Inflammatory macrophage (primary cell): ENCODE measurements at regions not wholly inside any gene's neighbourhood (a gene's known extent, or its start where the extent isn't known, plus 50 kb on each side); places are given as distances from the start of the nearest gene placed in this dataset.
A peak's percentile ranks its signal among the peaks of the same experiment; 100 is the strongest.

ENCODE experiments used
- DNase-seq, 2 donors: peaks; one replicate each; pipeline ENCODE4 v3.0.0-alpha.2; 2020 to 2022

DNA sequence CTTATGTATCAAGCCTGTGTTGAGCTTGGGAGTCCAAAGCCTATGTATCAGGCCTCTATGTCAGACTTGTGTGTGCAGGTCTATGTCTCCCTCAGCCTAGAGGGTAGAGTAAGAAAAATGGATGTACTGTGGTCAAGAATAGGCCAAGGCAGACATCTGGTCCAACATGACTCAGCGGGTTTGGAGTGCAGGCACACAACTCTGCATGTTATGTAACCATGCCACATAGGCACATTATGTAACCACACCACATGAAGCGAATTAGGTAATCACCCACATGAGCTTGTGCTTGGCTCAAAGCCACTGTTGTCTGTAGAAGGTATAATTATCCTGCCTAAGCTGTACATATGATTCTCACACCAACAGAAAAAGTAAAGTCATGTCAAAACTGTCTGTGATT lies 1190.5 kb upstream of the EYS start:
- peak; percentile 19 to 31 for DNase-seq

GRCh38 chr6:66896415-66896814 lies 1189.4 kb upstream of the EYS start:
- no peak for DNase-seq

DNA sequence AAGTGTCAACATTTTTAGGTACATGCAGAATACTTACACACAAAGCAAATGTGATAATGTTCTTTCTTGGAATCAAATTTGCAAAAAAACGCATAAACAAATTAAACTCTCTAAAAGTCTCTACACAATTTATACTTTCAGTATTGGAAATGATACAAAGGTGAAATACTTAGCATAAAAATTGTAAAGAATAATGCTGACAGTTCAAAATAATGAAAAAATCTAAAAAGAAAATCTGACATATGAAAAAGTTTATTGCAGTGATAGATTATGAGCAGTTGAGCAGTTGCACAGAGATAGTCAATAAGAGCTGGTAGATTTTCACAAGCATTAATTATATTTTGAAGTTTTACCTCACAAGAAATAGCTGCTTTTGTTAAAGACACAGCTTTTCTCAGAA lies 1176.4 kb upstream of the EYS start:
- no peak for DNase-seq

DNA sequence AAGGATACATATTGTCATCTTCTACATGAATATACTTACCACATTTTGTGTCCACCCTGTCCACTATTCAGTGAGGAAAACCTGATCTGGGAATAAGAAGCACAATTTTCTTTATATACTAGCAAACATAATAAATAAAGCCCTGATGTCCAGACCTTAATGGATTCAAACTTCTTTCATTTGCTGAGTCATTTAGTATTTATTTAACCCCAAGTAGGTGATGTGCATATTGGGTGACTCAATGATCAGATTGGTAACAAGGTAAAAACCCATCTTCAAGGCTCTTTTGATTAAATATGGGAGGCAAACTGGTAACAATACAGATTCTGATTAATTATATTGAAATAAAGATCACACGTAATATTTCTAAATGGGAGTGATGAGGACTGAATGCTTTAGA lies 1159.8 kb upstream of the EYS start:
- DNase-seq = no peak

- no peak for DNase-seq
Observed at GRCh38 chr6:66865771-66866170, 1158.7 kb upstream of the EYS start.

DNA sequence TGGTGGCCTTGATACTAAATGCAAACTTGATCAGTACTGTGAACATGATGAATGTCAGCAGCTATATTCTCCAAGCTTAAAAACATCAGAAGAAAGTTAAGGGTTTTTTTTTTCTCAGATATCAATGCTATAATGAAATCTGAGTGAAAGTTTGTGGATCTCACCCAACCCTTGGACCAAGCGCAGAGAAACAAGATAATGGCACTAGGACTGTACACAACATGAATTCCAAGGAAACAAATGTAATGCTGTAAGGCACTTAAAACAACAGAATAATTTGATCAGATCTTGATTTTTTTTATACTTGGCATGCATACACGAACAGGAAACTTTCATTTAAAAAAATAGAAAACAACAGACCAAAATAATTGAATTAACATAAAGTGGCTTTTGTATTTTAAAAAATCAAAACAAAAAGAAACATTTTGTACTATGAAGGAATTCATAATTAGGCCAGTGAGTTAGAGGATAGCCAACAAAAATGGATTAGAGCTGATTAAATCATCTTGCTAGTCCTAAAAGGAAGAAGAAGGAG lies 1154.0 kb upstream of the EYS start:
- DNase-seq = no peak

- DNase-seq = no peak
Observed at GRCh38 chr6:66860328-66860727, 1153.3 kb upstream of the EYS start.

DNA sequence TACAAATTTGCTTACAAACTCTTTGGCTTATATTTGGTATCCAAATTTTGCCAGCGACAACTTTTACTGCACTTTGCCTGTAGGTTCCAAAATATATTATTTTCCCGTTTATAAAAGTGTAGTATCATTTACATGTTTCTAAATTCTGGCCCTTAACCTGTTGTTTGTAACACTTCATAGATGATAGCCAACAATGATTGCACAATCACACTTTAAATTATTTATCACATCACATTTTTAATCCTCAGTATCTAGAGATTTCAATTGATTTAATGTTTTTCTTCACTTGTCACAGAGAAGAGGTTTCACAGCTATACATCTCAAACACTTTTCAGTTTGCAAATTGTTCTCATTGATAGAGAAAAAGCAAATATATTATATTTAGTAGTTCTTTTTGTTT lies 1151.2 kb upstream of the EYS start:
- no peak for DNase-seq

- DNase-seq = no peak
Observed at GRCh38 chr6:66854014-66854413, 1147.0 kb upstream of the EYS start.

DNA sequence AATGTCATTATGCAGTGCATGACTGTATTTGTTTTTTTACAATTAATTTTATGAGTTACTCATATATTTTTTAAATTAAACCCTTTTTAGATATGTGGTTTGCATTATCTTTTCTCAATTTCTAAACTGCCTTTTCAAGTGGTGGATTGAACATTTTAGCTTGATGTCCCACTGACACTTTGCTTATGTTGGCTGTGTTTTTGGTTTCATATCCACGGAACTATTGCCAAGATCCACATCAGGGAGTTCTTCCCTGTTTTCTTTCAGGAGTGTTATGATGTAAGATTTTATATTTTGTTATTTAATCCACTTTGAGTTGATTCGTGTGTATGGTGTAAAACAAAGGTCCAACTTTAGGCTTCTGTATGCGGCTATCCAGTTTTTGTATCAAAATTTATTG lies 1144.9 kb upstream of the EYS start:
- DNase-seq = no peak

DNA sequence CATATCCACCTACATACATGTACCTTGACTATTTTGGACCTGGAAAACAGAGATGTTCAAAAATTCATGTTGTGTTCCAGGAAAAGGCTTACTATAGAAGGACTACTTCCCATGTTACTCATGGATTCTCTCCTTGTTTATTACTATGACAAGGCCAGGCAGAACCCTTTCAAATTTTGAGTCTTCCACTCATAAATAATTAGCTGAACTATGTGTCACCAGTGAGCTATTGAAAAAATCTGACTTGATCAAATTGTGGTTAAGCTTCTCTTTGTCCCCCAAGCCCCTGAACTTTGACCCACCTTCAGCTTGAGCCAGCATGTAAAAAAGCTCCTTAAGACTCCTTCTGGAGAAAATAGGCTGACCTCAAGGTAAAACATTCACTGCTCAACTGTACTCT lies 1142.8 kb upstream of the EYS start:
- no peak for DNase-seq

DNA sequence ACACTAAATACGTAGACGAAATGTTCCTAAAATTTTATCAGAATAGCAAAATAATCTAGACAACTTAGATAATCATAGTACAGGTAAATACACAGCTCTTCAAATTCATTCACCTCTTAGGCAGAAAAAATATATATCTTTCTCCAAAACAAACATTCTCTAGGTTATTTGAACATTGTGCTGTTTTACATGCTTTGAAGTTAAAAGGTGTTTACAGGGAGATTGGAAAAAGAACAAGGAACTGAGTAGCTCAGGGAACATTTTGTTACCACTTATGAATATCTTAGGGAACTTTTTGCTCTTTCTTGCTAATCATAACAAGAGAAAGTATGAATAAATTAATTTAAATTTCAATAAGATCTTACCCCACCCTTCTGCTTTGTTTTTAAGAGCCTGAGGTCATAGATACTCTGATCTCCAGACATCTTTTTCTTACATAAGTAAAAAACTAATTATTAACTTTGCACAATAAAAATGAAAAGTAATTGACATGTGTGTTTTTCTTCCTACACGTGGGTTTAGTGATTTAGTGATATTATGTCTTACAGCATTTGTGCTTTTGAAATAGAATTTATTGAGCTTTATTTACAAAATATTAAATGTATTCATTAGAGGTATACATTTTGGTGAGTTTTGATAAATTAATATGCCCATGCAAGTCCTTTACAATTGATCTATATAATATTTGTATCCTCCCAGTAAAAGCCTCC lies 1141.4 kb upstream of the EYS start:
- DNase-seq = no peak

- no peak for DNase-seq
Observed at GRCh38 chr6:66838764-66839163, 1131.7 kb upstream of the EYS start.

DNA sequence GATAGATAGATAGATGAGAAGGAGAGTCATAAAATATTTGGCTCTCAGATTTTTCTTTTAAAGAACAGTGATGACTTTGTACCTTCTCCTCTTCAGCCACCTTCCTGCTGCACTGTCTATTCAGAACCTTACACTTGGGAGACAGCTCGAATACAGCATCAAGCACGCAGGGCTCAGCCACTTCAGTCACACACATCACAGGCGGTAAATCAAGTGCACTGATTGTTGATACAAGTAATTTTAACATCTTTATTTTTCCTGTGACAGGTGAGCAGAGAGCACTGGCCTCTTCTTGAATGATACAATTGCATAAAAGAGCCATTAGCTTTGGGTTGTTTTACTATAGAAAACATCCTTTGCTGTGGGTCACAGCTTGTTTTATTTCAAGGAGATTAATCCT lies 1118.5 kb upstream of the EYS start:
- no peak for DNase-seq

- no peak for DNase-seq
Observed at GRCh38 chr6:66814156-66814555, 1107.1 kb upstream of the EYS start.

- DNase-seq = no peak
Observed at GRCh38 chr6:66808771-66809170, 1101.7 kb upstream of the EYS start.

GRCh38 chr6:66796987-66797386 lies 1090.0 kb upstream of the EYS start:
- no peak for DNase-seq

DNA sequence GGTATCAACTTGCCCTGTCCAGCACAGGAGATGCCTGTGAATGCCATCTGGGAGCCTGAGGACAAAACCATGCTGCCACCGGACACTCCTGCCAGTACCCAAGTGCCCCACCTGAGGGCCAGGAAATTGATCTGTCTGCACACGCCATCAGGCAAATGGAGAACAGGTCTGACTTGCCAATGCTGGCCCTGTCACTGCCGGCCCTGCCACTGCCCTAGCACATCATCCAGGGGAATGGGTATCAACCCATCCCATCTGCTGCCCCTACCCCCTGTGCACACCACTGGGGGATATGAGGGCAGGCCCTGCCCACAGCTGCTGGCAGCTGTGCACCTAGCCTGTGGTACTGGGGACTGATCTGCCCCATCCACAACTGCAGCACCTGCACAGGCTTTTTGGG lies 1081.6 kb upstream of the EYS start:
- no peak for DNase-seq

DNA sequence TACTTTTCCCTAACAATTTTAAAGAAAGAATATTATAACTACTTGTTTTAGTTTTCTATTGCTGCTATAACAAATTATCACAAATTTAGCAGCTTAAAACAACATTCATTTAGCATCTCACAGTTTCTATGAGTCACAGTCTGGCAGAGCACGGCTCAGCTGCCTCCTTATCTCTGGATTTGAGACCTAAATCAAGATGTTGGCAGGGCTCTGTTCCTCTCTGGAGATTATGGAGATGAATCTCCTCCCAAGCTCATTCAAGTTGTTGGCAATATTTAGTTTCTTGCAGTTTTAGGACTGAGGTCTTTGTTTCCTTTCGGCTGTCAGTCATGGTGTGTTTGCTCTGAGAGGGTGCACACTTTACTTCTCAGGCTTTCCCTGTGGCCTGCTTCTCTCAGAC lies 1065.8 kb upstream of the EYS start:
- DNase-seq = no peak

- no peak for DNase-seq
Observed at GRCh38 chr6:66771626-66772025, 1064.6 kb upstream of the EYS start.

GRCh38 chr6:66751630-66752029 lies 1044.6 kb upstream of the EYS start:
- DNase-seq = no peak

GRCh38 chr6:66740346-66740745 lies 1033.3 kb upstream of the EYS start:
- DNase-seq = no peak

- no peak for DNase-seq
Observed at GRCh38 chr6:66735106-66735890, 1028.3 kb upstream of the EYS start.

- no peak for DNase-seq
Observed at GRCh38 chr6:66731310-66731709, 1024.3 kb upstream of the EYS start.
